C4-2B (cell line): ENCODE measurements at regions not wholly inside any gene's neighbourhood (a gene's known extent, or its start where the extent isn't known, plus 50 kb on each side); places are given as distances from the start of the nearest gene placed in this dataset.

ENCODE experiments used
- H3K27ac ChIP-seq: fragments of 450-650 bp; 2 replicates; pipeline ENCODE4 v1.5.1; 2017
- CTCF ChIP-seq: fragments of 450-650 bp; conservative IDR thresholded peaks from 2 replicates; pipeline ENCODE4 v1.5.1; 2017; ENCODE audit warnings: mild to moderate bottlenecking
- ZFX ChIP-seq: fragments of 450-650 bp; IDR thresholded peaks from 2 replicates; pipeline ENCODE4 v1.6.1; 2017

- TF ChIP-seq CTCF (no peak), ZFX (no peak)
- no peak overlapping the region for H3K27ac ChIP-seq
Observed at GRCh38 chr10:21138769-21139340, 241.7 kb upstream of the NEBL start.

GRCh38 chr10:21135023-21135931, 238.2 kb upstream of the NEBL start:
- H3K27ac ChIP-seq: no peak overlapping the region
- TF ChIP-seq CTCF (no peak), ZFX (no peak)

GRCh38 chr10:21134645-21135022, 237.5 kb upstream of the NEBL start:
- TF ChIP-seq CTCF (no peak), ZFX (no peak)
- no peak overlapping the region for H3K27ac ChIP-seq

- no peak overlapping the region for H3K27ac ChIP-seq
Observed at GRCh38 chr10:21130683-21131442, 233.8 kb upstream of the NEBL start.

GRCh38 chr10:21130108-21130507, 233.0 kb upstream of the NEBL start:
- TF ChIP-seq CTCF: no peak
- no peak for TF ChIP-seq ZFX
- no peak overlapping the region for H3K27ac ChIP-seq

More at GRCh38 chr10:21130683-21131442, 233.8 kb upstream of the NEBL start:
- TF ChIP-seq CTCF: no peak

GRCh38 chr10:21125471-21126228, 228.5 kb upstream of the NEBL start:
- no peak overlapping the region for H3K27ac ChIP-seq
- TF ChIP-seq CTCF (no peak), ZFX (no peak)
